Upper lobe of left lung (tissue), 4 donors: ENCODE measurements at regions not wholly inside any gene's neighbourhood (a gene's known extent, or its start where the extent isn't known, plus 50 kb on each side); places are given as distances from the start of the nearest gene placed in this dataset.

ENCODE experiments used
- EP300 ChIP-seq, 4 donors: sonication (generic); formaldehyde crosslinking; IDR thresholded peaks; one replicate each; pipeline ENCODE4 v1.5.1; 2017; ENCODE audit warnings: antibody characterized with exemption in 4 of 4, control low read depth in 2 of 4
- POLR2A ChIP-seq, 4 donors: fragments of 450-650 bp; IDR thresholded peaks; one replicate each; pipeline ENCODE4 v1.5.1; 2016 to 2017; ENCODE audit warnings: antibody characterized with exemption in 4 of 4, mild to moderate bottlenecking in 2 of 4
- POLR2AphosphoS5 ChIP-seq, 2 donors: sonication (generic); formaldehyde crosslinking; IDR thresholded peaks; one replicate each; pipeline ENCODE4 v1.5.1; 2017; ENCODE audit warnings: antibody characterized with exemption in 2 of 2
- TF ChIP-seq, protein P1 (sequence below), 6 experiments: fragments of 450-650 bp in 4 of 6; fragments of 200-600 bp in 2 of 6; sonication (generic) in 2 of 6; IDR thresholded peaks; one replicate each; pipeline ENCODE4 v1.5.1; 2016 to 2019; ENCODE audit warnings: antibody characterized with exemption in 6 of 6

DNA sequence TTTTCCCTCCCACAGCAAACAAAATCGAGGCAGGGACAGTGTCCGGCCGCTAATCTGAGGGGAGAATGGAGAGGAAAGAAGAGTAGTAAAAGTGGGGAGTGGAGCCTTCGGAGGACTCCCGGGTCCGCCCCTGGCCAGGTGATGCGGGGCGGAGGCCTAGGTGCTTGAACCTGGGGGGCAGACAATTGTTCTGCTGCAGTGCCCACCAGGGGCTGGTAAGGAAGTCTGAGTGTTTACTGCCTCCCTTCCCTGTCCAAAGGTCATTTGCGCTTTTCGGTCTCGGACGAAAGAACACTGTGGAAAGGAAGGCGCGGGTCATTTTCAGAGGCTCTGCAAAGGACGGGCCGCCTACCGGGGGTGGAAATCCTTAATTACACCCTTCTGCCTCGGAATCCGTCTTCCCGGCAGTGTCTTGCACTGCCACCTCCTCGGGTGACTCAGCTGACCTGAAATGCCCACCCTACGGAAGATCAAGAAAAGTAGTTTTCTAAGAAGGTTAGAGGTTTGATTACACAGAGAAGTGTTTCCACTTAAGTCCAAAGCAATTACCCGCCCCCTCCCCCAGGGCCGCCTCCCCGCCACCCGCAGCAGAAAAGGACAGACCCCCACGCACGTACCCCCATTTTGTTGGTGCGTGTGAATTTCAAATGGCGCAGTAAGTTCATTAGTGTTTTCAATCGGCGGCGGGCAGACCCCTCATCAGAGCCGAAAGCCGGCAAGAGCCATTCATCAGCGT is 99.9 kb upstream of the TENM3 start:
- TF ChIP-seq, protein P1, sequence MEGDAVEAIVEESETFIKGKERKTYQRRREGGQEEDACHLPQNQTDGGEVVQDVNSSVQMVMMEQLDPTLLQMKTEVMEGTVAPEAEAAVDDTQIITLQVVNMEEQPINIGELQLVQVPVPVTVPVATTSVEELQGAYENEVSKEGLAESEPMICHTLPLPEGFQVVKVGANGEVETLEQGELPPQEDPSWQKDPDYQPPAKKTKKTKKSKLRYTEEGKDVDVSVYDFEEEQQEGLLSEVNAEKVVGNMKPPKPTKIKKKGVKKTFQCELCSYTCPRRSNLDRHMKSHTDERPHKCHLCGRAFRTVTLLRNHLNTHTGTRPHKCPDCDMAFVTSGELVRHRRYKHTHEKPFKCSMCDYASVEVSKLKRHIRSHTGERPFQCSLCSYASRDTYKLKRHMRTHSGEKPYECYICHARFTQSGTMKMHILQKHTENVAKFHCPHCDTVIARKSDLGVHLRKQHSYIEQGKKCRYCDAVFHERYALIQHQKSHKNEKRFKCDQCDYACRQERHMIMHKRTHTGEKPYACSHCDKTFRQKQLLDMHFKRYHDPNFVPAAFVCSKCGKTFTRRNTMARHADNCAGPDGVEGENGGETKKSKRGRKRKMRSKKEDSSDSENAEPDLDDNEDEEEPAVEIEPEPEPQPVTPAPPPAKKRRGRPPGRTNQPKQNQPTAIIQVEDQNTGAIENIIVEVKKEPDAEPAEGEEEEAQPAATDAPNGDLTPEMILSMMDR (IDR thresholded peaks at IDR 0.05) = no peak
- TF ChIP-seq POLR2AphosphoS5 (IDR thresholded peaks at IDR 0.05) (no peak), EP300 (IDR thresholded peaks at IDR 0.05) (no peak), POLR2A (IDR thresholded peaks at IDR 0.05) (no peak)
